Amygdala (tissue), 56 donors: ENCODE measurements at regions not wholly inside any gene's neighbourhood (a gene's known extent, or its start where the extent isn't known, plus 50 kb on each side); places are given as distances from the start of the nearest gene placed in this dataset.

Experiments used
- DNase-seq, 56 donors: peaks; one replicate each; lab custom pipeline; 2025; lab: John Stamatoyannopoulos, UW

DNA sequence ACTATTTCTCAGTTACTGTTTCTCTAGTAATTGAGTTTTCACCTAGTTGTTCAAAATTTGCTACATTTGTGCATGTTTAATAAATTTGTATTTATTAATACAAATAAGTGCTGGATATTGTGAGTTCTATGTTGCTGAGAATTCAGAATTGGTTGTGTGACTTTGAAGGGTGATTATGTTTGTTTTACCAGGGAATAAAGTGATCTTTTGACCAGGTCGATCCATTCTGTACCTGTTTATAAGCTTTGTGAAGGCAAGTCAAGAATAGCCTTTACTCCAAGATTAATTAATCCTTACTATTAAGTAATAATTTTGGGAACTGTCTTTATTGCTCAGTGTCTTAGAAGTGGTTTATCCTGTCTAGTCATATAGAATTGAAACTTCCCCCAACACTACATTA is 230.0 kb upstream of the GYPC start:
- no peak for DNase-seq

DNA sequence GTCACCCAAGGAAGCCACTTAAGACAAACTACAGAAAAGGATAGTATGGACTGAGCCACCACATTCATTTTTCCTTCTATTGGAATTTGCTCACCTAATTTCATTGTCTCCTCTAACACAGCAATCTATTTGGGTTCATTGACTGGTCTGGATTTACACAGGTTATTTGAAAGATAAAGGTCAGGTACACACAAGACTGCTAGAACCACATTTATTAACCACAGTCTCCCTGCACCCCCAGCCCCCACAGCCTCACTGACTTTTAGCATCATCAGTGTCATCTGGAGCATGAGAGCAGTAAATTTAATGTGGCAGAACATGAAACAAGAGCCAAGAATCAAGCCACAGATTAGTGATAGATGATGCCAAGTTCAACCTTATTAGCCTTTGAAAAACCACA is 226.9 kb upstream of the GYPC start:
- DNase-seq, result no peak

GRCh38 chr2:126431136-126431535 is 224.8 kb upstream of the GYPC start:
- DNase-seq, result no peak

- DNase-seq, result no peak
Observed at GRCh38 chr2:126436411-126436810, 219.5 kb upstream of the GYPC start.

- DNase-seq, result no peak
Observed at GRCh38 chr2:126437016-126437415, 218.9 kb upstream of the GYPC start.

DNA sequence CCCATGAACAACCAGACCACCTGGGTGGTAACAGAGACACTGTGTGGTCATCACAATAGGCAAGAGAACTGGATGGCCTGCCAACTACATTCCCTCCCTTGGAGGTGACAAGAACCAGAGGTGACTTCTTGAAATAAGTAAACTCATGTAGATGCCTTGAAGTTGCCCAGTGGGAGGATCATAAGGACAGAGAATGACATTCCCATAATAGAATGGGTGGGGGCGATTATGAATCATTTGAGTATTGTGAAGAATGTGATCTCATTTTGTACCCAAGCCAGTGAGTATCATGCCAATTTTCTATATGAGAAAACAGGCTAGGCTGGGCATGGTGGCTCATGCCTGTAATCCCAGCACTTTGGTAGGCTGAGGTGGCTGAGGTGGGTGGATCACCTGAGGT is 211.4 kb upstream of the GYPC start:
- no peak for DNase-seq

DNA sequence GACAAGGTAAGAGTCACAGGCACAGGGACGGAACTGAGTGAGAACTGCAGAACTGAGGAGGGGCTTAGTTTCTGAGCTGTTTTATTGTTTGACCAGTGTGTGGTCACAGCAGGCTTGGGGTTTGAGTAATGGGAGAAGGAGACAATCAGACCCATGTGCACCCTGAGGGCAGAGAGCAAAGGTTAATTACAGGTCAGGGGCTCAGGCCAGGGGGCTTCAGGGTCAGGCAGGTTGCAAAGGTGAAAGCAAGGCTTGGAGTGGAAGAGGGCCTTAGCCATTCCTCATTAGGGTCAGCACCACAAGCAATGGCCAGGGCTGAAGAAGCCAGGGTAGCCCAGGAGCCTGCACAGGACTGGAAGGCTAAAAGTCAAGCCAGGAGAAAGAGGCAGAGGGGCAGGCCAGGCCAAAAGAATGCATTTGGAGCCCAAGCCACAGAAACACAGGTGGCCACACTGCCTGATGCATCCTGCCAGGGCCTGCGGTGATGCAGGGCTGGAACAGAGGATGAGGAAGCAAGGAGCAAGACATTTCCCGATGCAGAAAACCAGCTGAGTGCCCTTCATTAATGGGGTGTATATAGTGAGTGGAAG is 209.8 kb upstream of the GYPC start:
- DNase-seq, result no peak

- DNase-seq, result no peak
Observed at GRCh38 chr2:126448611-126449010, 207.3 kb upstream of the GYPC start.

GRCh38 chr2:126449677-126450076 is 206.3 kb upstream of the GYPC start:
- no peak for DNase-seq

DNA sequence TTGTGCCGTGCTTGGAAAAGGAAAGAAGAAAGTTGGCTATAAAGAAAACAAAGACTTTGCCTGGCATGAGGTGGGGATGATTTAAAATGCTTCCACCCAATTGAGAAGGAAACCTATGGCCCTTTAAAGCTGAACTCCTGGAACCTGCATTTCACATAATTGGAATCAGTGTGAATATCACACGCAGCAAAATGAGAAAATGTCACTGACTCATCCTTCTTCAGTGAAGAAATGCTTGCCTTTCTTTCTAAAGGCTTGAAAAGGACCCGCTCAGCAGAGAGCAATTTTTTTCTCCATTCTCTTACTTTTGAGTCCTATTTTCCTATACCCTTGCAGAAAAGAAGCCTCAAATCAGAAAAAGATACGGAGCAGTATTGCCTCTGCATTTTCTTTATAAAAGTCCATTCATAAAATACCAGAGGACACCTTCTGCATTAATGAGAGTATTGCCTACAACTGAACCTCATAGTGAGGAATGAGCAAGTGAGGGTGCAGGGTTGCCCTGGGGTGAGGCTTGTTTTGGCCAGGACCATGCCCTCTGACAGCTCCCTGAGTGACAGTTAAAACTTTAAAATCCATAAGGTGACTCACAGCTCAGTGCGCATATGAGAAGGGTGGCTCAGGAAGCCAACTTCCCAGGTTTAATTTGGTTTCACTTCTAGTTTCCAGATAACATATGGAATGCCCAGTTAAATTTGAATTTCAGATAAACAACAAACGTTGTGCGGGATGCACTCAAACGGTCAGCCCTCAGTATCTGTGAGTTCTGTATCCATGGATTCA is 191.9 kb upstream of the GYPC start:
- DNase-seq, result no peak

DNA sequence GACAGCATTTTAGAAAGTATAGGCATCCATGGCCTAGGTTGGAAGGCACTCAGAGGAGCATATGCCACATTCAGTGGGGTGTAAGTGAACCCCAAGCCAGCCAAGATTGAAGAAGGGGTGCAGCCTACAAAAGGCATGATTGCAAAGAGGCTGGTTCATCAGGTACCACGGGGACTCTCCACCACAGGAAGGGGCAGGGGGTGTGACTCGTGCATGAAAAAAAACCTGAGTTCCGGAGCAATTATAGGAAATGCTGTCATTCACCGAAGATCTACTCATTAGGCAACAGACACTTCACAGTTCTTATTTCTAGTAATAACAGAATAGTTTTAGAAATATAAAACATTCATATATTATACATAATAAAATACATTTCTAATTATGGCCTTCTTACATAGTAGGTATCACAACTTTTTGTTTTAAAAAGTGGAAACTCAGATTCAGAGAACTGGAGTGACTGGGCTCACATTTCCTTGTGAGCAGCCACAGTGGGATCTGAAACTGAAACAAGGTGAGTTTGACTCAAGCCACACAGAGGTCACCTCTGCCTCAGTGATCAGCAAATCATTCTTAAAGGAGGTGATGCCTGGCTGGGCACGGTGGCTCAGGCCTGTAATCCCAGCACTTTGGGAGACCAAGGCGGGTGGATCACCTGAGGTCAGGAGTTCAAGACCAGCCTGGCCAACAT is 188.4 kb upstream of the GYPC start:
- no peak for DNase-seq

GRCh38 chr2:126475031-126475430 is 180.9 kb upstream of the GYPC start:
- no peak for DNase-seq

GRCh38 chr2:126476691-126477090 is 179.3 kb upstream of the GYPC start:
- no peak for DNase-seq

DNA sequence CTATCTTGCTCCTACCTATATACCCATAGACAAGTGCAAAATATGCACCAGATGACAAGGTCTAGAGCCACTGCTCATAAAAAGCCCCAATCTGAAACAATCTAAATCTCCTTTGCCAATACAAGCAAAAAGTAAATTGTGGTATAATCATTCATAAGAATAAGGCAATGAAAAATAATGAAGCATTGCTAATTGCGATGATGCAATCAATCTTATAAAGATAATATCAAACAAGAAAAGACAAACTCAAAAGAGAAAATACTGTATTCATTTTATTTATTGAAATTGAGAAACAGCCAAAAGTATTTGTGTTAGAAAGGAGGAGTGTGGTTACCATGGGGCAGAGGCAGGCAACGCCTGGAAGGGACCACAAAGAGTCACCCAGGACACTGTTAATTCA is 175.9 kb upstream of the GYPC start:
- no peak for DNase-seq

DNA sequence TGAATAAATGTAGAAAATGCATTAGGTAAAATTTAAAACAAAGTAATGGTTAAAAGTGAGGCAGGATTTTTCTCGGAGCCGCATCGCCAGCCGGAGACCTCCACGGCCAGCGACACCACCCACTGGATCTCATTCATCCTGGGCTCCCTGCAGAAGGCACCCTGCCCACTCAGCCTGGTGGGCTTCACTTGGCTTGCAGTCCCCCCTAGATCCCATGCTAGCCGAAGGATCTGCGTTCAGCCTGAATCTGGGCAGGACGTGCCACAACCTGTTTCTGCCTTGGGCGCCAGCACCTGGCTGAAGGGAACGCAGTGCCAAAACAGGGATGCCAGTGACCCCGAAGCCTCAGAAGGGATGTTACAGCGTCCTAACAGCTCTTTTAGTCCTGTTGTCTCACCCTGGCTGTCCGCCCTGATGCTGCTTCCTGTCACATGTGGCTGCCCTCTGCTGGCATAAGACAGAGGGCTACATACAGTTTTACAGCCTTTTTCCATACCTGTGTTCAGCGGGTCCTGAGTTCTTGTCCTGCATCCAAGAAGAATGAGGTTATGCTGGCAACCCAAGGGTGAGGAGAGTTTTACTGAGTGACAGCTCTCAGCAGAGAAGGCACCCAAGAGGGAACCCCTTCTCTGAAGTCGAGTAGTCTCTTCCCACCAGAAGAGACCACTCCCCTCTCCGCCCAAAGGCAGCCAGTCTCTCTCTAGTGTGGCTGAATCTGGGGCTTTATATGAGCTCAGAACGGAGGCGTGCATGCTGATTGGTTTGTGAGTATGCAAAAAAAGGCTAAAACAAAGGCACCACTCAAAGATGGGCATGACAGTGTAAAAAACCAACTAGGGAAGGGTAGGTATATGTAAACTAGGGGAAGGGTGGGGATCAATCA is 173.1 kb upstream of the GYPC start:
- DNase-seq, result no peak

GRCh38 chr2:126494593-126494992 is 161.4 kb upstream of the GYPC start:
- DNase-seq, result no peak

DNA sequence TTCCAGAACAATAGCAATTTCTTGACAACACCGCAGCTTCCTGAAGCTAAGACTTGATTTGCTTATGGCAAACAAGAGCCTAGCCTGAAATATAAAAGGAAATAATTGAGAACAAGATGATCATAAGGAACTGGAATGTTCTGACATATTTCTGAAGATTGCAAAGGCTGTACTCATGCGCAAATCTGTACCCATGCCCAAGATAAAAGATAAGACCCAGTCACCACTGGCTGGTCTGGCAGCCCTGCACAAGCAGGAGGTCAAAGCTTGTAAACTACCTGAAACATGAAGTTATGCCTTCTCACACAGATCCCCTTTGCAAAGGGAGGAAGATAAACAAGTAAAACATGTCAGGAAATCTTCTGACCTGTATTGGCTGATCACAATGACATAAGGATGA is 160.8 kb upstream of the GYPC start:
- DNase-seq, result no peak

GRCh38 chr2:126496493-126496892 is 159.5 kb upstream of the GYPC start:
- no peak for DNase-seq

DNA sequence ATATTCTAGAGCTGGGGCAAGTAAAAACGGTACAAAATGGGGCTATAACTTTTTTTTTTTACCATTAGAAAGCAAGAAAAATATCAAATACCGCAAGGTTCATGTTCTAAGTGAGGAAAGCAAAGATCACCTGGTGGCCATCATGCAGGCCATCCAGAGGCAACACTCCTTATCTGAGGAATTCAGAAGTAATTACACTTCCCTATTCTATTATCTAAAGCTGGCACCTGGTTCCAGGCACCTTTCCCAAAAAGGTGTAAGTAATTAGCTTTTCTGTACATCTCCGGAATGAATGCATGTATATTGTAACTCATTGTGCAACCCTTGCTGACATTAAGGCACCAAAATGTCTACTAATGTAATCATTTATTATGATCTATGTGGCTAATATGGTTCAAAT is 152.5 kb upstream of the GYPC start:
- DNase-seq, result no peak

DNA sequence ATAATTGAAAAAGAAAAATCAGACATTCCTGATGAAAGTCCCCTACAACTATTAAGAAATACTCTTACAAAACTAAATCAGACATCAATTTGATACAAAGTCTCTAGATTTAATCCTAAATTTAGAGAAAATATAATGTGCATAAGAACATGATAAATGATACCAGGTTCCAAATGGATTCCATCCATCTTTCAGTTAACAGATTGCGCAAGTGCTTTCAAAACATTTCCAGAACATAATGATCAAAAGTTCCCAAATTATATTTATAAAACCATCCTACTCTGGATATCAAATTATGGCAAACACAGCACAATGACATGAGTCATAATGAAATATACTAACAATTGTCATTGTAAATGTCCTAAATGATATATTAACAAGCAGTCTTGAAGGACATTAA is 151.0 kb upstream of the GYPC start:
- DNase-seq, result no peak

- DNase-seq, result no peak
Observed at GRCh38 chr2:126506786-126507185, 149.2 kb upstream of the GYPC start.
